Right lobe of liver (tissue), 4 donors: ENCODE measurements at regions not wholly inside any gene's neighbourhood (a gene's known extent, or its start where the extent isn't known, plus 50 kb on each side); places are given as distances from the start of the nearest gene placed in this dataset.

Experiments
- CTCF ChIP-seq, 4 donors: fragments of 200-600 bp in 3 of 4; fragments of 450-650 bp in 1 of 4; IDR thresholded peaks; one replicate each; pipeline versions ENCODE4 v1.5.1 to v1.8.0; 2016 to 2022; ENCODE audit warnings: antibody characterized with exemption in 4 of 4, mild to moderate bottlenecking in 2 of 4
- POLR2A ChIP-seq: fragments of 450-650 bp; IDR thresholded peaks from one replicate; pipeline ENCODE4 v1.6.1; 2017; ENCODE audit warnings: antibody characterized with exemption, mild to moderate bottlenecking
- donor health status: DM: no; HTN: no; CAD: no.
- donor health status: DM: no; HTN: no; CAD: no.
- donor health status: DM: no; HTN: yes; CAD: no.

DNA sequence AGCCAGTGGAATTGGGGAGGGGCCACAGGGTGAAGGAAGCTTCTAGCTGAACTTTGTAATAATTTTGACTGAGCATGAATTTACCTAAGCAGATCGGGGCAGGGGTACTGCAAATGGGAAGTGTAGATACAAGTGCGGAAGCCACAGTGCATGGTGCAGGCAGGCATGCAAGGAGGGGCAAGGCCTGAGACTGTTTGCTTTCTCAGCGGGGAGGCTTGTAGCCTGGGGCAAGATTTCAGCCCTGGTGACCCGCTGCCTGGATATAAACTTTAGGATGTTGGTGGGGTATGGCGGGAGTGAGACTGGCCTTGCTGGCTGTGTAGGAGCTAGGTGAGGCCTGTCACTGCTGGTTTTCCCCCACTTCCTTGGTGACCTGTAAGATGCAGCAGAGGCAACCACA, 266.4 kb upstream of the PREP start:
- no peak for TF ChIP-seq POLR2A
- no peak for TF ChIP-seq CTCF (IDR thresholded peaks at IDR 0.05)
